ENCODE measurements at regions not wholly inside any gene's neighbourhood (a gene's known extent, or its start where the extent isn't known, plus 50 kb on each side); places are given as distances from the start of the nearest gene placed in this dataset.

DNA sequence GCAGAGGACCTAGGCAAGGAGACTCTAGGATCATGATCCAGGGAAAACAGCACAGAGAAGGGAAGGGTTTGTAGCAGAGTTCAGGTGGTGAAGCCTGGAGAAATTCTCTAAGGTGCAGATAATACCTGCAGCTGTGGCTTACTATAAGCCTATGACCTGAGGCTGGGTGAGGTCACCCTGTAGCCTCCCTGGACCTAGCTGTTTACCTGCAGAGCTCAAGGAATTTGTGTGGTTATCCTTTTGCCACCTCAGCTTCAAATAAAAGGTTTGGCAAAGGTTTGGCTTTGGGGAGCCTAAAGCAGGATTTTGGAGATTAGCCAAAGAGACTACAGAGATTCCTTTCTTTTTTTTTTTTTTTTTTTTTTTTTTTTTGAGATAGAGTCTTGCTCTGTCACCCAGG is 79.5 kb upstream of the ZNF648 start:
- intact Hi-C loops (cut with micrococcal nuclease; ENCODE audit: unreplicated experiment) (loop anchor here (5.0 kb wide), 1 partner anchor 161 kb away; no protein-coding TSS in a partner anchor), in situ Hi-C loops (cut with HindIII; ENCODE audit: extremely low pct_ligation_motif_present, low pct_unique_long_range_greater_than_20kb) (loop anchor here (5.0 to 10.0 kb wide), 2 partner anchors 104 to 256 kb away; no protein-coding TSS in a partner anchor)
- no peaks in the 10 kb centered on the region for H3K79me2 ChIP-seq (ENCODE audit: insufficient read depth, low read length)
- H3K4me1 ChIP-seq (ENCODE audit: insufficient read depth, low read length): peaks cover 43% of the 10 kb centered on the region
- ChIA-PET CTCF (ENCODE audit: low intra/inter-chr PET ratio, low total read pairs) (no interaction called here), POLR2A (interaction anchor here (0.7 to 1.9 kb wide), 3 partner anchors 24 to 251 kb away, joined by 3 to 5 read pairs (median 3); partner anchors contain the start of gene GLUL)
- H2AFZ ChIP-seq (ENCODE audit: low read length): no peak overlapping the region
- ATAC-seq: no peak
- H3K27ac ChIP-seq (ENCODE audit: extremely low read length, insufficient read depth, low read length): no peak overlapping the region
- no peak for FAIRE-seq
- no peaks in the 10 kb centered on the region for H3K36me3 ChIP-seq (replicated peaks in 1 of 2; ENCODE audit: control insufficient read depth in 1 of 2, insufficient read depth in 2 of 2, low read length in 2 of 2)
- no peaks in the 10 kb centered on the region for H3K9me3 ChIP-seq (ENCODE audit: low read length)
- H3K9ac ChIP-seq (ENCODE audit: insufficient read depth, low read depth, low read length): no peak overlapping the region
- H3K4me3 ChIP-seq (replicated peaks in 1 of 3; ENCODE audit: insufficient read depth in 1 of 3, low read depth in 2 of 3, low read length in 3 of 3): no peak overlapping the region
- no peak for TF ChIP-seq ZNF605 (CRISPR knock-in tag; IDR thresholded peaks at IDR 0.05)
- no peak for TF ChIP-seq ZNF878 (CRISPR knock-in tag; IDR thresholded peaks at IDR 0.05)
- TF ChIP-seq, protein P1, sequence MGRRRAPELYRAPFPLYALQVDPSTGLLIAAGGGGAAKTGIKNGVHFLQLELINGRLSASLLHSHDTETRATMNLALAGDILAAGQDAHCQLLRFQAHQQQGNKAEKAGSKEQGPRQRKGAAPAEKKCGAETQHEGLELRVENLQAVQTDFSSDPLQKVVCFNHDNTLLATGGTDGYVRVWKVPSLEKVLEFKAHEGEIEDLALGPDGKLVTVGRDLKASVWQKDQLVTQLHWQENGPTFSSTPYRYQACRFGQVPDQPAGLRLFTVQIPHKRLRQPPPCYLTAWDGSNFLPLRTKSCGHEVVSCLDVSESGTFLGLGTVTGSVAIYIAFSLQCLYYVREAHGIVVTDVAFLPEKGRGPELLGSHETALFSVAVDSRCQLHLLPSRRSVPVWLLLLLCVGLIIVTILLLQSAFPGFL (CRISPR knock-in tag; IDR thresholded peaks at IDR 0.05): no peak
- no peak for TF ChIP-seq KAT2B (IDR thresholded peaks at IDR 0.05; ENCODE audit: borderline replicate concordance, low read depth, low read length)
- no peak for TF ChIP-seq ZNF569 (CRISPR knock-in tag; IDR thresholded peaks at IDR 0.05; ENCODE audit: borderline replicate concordance)
- TF ChIP-seq KDM1A (CRISPR knock-in tag; IDR thresholded peaks at IDR 0.05): no peak
- TF ChIP-seq ZNF441 (CRISPR knock-in tag; IDR thresholded peaks at IDR 0.05; ENCODE audit: borderline replicate concordance): no peak
- TF ChIP-seq, protein P2, sequence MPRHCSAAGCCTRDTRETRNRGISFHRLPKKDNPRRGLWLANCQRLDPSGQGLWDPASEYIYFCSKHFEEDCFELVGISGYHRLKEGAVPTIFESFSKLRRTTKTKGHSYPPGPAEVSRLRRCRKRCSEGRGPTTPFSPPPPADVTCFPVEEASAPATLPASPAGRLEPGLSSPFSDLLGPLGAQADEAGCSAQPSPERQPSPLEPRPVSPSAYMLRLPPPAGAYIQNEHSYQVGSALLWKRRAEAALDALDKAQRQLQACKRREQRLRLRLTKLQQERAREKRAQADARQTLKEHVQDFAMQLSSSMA (CRISPR knock-in tag; IDR thresholded peaks at IDR 0.05): no peak
- TF ChIP-seq PRDM4 (CRISPR knock-in tag; IDR thresholded peaks at IDR 0.05; ENCODE audit: borderline replicate concordance): no peak
- no peak for TF ChIP-seq ZNF3 (CRISPR knock-in tag; IDR thresholded peaks at IDR 0.05)
- TF ChIP-seq, protein P3, sequence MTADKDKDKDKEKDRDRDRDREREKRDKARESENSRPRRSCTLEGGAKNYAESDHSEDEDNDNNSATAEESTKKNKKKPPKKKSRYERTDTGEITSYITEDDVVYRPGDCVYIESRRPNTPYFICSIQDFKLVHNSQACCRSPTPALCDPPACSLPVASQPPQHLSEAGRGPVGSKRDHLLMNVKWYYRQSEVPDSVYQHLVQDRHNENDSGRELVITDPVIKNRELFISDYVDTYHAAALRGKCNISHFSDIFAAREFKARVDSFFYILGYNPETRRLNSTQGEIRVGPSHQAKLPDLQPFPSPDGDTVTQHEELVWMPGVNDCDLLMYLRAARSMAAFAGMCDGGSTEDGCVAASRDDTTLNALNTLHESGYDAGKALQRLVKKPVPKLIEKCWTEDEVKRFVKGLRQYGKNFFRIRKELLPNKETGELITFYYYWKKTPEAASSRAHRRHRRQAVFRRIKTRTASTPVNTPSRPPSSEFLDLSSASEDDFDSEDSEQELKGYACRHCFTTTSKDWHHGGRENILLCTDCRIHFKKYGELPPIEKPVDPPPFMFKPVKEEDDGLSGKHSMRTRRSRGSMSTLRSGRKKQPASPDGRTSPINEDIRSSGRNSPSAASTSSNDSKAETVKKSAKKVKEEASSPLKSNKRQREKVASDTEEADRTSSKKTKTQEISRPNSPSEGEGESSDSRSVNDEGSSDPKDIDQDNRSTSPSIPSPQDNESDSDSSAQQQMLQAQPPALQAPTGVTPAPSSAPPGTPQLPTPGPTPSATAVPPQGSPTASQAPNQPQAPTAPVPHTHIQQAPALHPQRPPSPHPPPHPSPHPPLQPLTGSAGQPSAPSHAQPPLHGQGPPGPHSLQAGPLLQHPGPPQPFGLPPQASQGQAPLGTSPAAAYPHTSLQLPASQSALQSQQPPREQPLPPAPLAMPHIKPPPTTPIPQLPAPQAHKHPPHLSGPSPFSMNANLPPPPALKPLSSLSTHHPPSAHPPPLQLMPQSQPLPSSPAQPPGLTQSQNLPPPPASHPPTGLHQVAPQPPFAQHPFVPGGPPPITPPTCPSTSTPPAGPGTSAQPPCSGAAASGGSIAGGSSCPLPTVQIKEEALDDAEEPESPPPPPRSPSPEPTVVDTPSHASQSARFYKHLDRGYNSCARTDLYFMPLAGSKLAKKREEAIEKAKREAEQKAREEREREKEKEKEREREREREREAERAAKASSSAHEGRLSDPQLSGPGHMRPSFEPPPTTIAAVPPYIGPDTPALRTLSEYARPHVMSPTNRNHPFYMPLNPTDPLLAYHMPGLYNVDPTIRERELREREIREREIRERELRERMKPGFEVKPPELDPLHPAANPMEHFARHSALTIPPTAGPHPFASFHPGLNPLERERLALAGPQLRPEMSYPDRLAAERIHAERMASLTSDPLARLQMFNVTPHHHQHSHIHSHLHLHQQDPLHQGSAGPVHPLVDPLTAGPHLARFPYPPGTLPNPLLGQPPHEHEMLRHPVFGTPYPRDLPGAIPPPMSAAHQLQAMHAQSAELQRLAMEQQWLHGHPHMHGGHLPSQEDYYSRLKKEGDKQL (CRISPR knock-in tag; IDR thresholded peaks at IDR 0.05; ENCODE audit: low read depth): no peak
- TF ChIP-seq HDAC6 (IDR thresholded peaks at IDR 0.05; ENCODE audit: low read depth, low read length): no peak
- DNase-seq (ENCODE audit: low spot score): no peak
- no peak overlapping the region for H3K4me2 ChIP-seq (ENCODE audit: low read depth, low read length)
- H4K20me1 ChIP-seq (ENCODE audit: insufficient read depth, low read length): no peaks in the 10 kb centered on the region
- no peaks in the 10 kb centered on the region for H3K27me3 ChIP-seq (ENCODE audit: control insufficient read depth in 1 of 2, insufficient read depth in 2 of 2, low read length in 2 of 2)
- no TSS peak for BruUV-seq (replicated peaks)
